HG02970 (cell line): ENCODE measurements at regions not wholly inside any gene's neighbourhood (a gene's known extent, or its start where the extent isn't known, plus 50 kb on each side); places are given as distances from the start of the nearest gene placed in this dataset.
A peak's percentile ranks its signal among the peaks of the same experiment; 100 is the strongest.

ENCODE experiments used
- ATAC-seq: cut with Tn5 transposase; IDR thresholded peaks from one replicate; pipeline ENCODE4 v1.9.1; 2021; ENCODE audit warnings: mild to moderate bottlenecking, moderate library complexity, moderate number of reproducible peaks; ENCODE audit not compliant: unreplicated experiment, low FRiP score

GRCh38 chr10:55305285-55305684 lies 504.3 kb upstream of the PCDH15 start:
- ATAC-seq = no peak

DNA sequence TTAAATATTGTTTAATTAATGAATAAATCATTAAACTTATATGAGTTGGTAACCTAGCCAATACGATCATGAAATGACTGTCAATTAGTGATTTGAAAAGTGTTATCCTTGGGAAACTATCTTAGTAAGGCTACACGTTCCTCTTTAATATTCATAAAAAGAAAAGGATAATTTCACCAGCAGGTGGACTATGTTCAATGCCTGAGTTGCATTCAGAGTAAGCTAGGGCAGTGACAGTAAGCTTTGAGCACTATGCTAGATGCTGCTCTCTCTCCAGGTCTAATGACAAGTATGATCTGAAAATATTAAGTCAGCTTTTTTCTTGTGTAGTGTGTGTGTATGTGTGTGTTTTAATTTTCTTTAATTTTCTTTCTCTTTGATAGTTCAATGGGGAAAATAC lies 486.3 kb upstream of the PCDH15 start:
- no peak for ATAC-seq

- no peak for ATAC-seq
These were observed 482.0 kb upstream of the PCDH15 start for GRCh38 chr10:55283031-55283430.

DNA sequence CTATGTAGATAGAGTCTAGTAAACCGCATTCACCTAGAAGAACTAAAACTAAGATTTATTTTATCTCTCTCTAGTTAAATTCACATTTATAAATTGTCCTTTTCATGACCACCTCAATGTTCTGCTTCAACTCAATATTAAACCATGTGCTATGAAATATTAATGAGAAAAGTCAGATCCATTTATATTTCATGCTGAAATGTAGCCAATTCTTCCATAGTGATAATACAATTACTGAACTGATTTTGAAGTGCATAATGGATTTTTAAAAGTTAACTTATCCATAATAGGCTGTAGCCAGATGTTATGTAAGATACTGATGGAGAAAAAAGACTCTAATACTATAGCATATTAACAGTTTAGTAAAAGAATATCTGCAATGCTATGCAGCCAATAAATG lies 479.7 kb upstream of the PCDH15 start:
- no peak for ATAC-seq

GRCh38 chr10:55277549-55277948 lies 476.5 kb upstream of the PCDH15 start:
- ATAC-seq = no peak

- no peak for ATAC-seq
These were observed 473.3 kb upstream of the PCDH15 start for GRCh38 chr10:55274367-55274766.

DNA sequence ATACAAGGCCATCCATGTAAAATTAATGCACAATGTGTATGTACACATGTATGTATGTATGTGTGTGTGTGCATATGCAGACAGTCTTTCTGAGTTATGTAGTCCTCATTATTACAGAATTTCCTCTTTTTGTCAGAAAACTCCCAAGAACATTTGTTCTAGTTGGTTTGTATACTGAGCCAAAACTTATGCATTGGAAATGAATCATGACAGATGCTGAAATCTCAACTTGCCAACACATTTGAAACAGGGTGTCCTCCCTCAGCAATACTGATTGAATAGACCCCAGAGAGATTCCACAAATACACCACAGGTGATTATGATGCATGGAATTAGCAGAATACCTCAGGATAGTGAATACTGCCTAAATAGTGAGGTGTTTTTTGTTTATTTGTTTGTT lies 472.9 kb upstream of the PCDH15 start:
- ATAC-seq = no peak

DNA sequence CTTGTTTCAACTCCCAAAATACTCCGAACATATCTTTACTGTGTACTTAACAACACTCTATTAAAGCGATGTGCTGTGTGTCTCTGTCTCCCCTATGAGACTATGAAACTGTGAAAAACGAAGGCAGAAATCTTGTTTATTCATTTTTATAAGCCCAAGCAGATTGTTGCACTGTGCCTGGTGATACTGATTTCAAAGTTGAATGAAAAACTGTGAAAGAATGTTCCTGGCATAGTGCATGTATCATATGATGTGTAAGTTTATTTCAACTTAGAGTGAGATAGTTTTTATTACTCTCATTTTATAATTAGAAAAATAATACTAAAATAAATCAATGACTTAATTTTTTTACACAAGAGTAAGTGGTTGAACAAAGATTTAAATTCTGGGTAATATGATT lies 471.9 kb upstream of the PCDH15 start:
- no peak for ATAC-seq

- ATAC-seq = no peak
These were observed 465.8 kb upstream of the PCDH15 start for GRCh38 chr10:55266797-55267196.

GRCh38 chr10:55263327-55263726 lies 462.3 kb upstream of the PCDH15 start:
- no peak for ATAC-seq

DNA sequence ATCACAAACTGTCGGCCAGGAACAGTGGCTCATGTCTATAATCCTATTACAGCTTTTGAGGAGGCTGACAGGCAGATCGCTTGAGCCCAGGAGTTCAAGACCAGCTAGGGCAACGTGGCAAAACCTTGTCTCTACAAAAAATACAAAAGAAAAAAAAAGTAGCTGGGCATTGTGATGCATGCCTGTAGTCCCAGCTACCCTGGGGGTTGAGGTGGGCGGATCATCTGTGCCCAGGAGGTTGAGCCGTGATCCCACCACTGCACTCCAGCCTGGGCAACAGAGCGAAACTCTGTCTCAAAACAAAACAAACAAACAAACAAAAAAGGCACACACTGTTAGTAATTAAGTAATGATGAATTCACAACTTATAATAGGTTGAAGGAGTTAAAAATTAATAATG lies 441.5 kb upstream of the PCDH15 start:
- no peak for ATAC-seq

DNA sequence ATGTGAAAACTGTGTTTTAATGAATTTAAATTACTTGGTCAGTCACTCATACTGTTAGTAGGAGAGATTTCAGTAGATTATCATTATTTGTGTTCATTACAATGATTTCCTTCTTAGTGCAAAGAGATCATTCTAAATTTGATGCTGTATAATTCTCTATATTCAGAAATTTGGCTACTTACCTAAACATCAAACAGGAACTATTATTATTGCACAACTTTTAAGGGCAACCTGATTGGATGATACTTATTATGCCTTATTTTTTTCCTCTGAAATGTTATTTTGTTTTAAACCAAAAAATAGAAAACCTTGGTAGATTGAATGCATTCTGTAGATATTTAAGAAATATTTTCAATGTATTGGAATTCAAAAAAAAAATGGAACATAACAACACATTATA lies 436.4 kb upstream of the PCDH15 start:
- no peak for ATAC-seq

DNA sequence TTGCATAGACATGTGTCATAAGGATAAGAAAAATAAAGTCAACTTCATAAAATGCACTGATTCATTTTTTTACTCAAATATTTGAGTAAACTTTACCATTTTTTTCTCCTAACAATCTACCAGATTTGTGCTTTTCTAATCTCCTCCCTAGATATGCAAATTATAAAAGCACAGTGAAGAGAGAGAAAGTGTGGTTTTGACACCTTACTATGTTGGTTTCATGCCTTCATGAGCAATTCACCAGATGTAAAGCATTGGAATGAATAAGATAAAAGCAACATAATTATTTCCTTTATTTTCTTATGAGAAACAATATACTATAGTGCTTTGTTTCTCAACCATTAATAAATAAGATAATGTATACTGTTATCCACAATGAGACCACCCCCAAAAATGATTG lies 432.5 kb upstream of the PCDH15 start:
- peak; percentile 86 for ATAC-seq

- ATAC-seq = no peak
These were observed 432.1 kb upstream of the PCDH15 start for GRCh38 chr10:55233090-55233489.

- ATAC-seq = no peak
These were observed 431.5 kb upstream of the PCDH15 start for GRCh38 chr10:55232553-55232952.

GRCh38 chr10:55227967-55228366 lies 426.9 kb upstream of the PCDH15 start:
- no peak for ATAC-seq

DNA sequence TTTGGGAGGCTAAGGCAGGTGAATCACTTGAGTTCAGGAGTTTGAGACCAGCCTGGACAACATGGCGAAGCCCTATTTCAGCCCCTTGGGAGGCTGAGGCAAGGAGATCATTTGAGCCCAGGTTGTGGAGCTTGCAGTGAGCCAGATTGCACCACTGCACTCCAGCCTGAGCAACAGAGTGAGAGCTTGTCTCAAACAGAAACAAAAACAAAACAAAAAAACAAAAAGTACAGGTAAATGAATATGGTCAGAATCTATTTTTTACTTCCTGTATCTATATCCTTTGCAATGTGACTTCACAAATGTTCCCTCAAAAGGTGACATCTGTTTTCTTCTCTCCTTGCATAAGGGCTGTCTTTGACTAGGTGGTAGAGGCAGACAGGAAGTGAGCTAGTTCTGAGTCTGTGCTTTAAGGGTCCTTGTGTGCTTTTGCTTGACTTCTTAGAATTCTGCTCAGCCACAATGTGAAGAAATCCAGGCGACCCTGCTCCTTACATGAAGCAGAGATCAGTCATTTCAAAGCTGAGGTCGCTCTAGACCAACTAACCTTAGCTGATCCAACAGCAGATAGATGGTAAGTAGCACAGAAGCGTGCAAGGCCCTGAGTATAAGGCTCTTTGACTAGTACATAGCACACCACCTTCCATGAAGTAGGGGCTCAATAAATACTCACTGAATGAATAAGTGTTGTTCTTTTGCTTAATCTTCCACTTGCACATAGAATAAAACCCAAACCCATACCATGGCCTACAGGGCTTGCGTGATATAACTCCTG lies 423.2 kb upstream of the PCDH15 start:
- ATAC-seq = no peak

- no peak for ATAC-seq
These were observed 422.3 kb upstream of the PCDH15 start for GRCh38 chr10:55223352-55223751.

GRCh38 chr10:55220975-55221374 lies 419.9 kb upstream of the PCDH15 start:
- ATAC-seq = no peak

- no peak for ATAC-seq
These were observed 414.7 kb upstream of the PCDH15 start for GRCh38 chr10:55215699-55216098.

GRCh38 chr10:55214608-55215007 lies 413.6 kb upstream of the PCDH15 start:
- ATAC-seq = no peak

DNA sequence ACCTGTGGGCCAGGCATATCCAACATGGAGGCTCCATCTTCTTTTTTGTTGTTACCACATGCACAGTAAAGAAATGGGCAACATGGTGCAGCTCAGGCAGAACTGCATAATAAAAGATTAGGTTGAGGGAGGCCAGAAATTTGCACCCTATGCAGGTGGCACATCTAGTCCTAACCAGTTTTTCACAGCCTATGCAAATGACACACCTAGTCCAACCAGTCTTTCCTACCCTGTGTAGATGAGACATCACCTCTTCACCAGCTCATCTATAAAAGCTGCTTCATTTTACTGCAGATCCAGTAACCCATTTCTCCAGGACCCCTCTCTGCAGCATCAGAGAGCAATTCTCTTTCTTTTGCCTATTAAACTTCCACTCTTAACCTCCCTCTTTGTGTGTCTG lies 411.0 kb upstream of the PCDH15 start:
- no peak for ATAC-seq

DNA sequence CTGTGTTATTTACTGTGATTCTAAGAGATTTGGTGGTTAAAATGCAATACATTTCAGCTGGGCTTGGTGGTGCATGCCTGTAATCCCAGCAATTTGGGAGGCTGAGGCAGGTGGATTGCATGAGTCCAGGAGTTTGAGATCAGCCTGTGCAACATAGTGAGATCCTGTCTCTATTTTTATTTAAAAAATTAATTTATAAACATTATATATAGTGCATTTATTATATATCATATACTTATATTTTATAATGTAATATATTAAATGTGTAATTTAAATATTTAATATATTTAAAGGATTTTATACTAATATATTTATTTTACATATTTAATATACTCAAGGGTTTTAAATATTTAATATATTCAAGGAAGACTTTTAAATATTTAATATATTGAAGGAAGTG lies 402.8 kb upstream of the PCDH15 start:
- ATAC-seq = no peak
